Activated CD4-positive, alpha-beta T cell treated with anti-CD3 and anti-CD28 coated beads for 36 hours (primary cell): ENCODE measurements at regions not wholly inside any gene's neighbourhood (a gene's known extent, or its start where the extent isn't known, plus 50 kb on each side); places are given as distances from the start of the nearest gene placed in this dataset.
"Not testable (repeated sequence)": the region's sequence is repeated elsewhere in the genome, so short reads cannot be mapped to it uniquely, and the experiment has no call there.

ENCODE experiments used
- ATAC-seq: fragments of 200-7000 bp; cut with Tn5 transposase; one replicate; pipeline ENCODE4 v1.10.0; 2021; ENCODE audit warnings: mild to moderate bottlenecking, moderate library complexity
- CTCF ChIA-PET: fragments of 350-600 bp; sonication (Branson Sonifier 250); formaldehyde crosslinking; loops from one replicate; lab custom pipeline; 2021; ENCODE audit warnings: antibody characterized with exemption; lab: Charles Lee
- POLR2A ChIA-PET: fragments of 350-600 bp; sonication (Branson Sonifier 250); formaldehyde crosslinking; loops from one replicate; lab custom pipeline; 2021; ENCODE audit warnings: antibody characterized with exemption, inconsistent platforms; lab: Charles Lee
- DNase-seq: peaks from one replicate; pipeline ENCODE4 v3.0.0-alpha.2; 2020
- H3K27ac Mint-ChIP-seq: one replicate; pipeline ENCODE4 v1.8.0; 2021; ENCODE audit warnings: mixed read lengths
- H3K27me3 Mint-ChIP-seq: one replicate; pipeline ENCODE4 v1.8.0; 2021; ENCODE audit warnings: mixed read lengths
- H3K36me3 Mint-ChIP-seq: one replicate; pipeline ENCODE4 v1.8.0; 2021; ENCODE audit warnings: low read depth, mixed read lengths
- H3K4me1 Mint-ChIP-seq: one replicate; pipeline ENCODE4 v1.8.0; 2021; ENCODE audit warnings: mixed read lengths
- H3K4me3 Mint-ChIP-seq: one replicate; pipeline ENCODE4 v1.8.0; 2021; ENCODE audit warnings: mild to moderate bottlenecking, moderate library complexity, mixed read lengths
- H3K9me3 Mint-ChIP-seq: one replicate; pipeline ENCODE4 v1.8.0; 2021; ENCODE audit warnings: low read depth, mixed read lengths
- intact Hi-C, 2 experiments: fragments of 100-400 bp; cut with DNase I in 1 of 2; cut with micrococcal nuclease in 1 of 2; formaldehyde crosslinking; loops; one replicate each; pipeline versions ENCODE4 v1.14.2 to v1.15.1; 2022 to 2024; cut with DNase I, micrococcal nuclease

DNA sequence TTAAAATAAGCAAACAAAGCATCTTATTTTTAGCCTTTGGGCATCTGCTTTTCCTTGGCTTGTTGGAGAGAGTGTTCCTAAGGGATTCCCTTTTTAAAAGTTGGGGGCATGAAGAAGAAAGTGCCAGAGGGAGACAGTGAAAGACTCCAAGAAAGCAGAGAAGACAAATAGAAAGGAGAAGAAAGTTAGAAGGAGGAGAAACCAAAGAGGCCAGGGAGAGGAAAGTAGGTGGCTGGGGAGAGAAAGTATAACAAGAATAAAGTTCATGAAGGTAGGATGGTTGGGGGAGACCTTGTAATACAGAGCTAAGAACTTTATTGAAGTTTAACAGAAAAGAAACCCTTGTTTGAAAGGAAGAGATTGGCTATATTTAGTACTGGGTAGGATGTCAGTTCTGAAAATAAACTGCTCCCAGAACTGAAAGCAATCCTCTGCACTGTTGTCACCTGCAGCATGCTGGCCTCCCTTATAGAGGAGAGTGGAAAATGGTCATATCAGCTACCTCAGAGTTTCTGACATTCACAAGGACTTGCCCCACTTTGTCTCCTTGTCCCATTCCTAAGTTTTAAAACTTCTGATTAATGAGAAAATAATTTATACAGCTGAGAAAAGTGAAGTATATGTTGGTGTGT lies 125.3 kb upstream of the VAMP7 start:
- ChIA-PET CTCF (no interaction called here), POLR2A (no interaction called here)
- H3K4me3 Mint-ChIP-seq: no peak overlapping the region

DNA sequence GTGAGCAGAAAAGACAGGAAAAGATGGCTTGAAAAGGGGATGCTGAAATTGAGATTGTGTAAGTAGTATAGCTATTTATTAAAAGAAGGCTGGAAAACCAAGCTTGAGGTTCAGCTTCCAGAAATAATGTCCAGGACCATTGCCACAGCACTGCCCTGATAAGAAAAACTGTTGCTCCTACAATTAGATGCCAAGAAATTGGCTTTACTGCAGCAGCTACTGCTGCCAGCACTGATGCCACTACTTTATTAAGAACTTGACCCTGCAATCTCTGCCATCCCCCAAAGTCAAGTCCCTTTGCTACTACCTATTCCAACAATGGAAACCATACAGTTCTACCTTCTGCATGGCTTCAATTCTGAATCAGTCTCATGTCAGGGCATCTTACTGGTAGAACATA lies 130.0 kb upstream of the VAMP7 start:
- ATAC-seq (no peak), DNase-seq (no peak)
- Mint-ChIP-seq H3K4me1 (no peaks in the 10 kb centered on the region), H3K4me3 (no peak overlapping the region), H3K27me3 (no peaks in the 10 kb centered on the region), H3K36me3 (no peaks in the 10 kb centered on the region), H3K9me3 (no peaks in the 10 kb centered on the region), H3K27ac (no peak overlapping the region)
- ChIA-PET POLR2A (no interaction called here), CTCF (no interaction called here)
- intact Hi-C loops: no loop called here

More for the DNA sequence above, 125.3 kb upstream of the VAMP7 start:
- DNase-seq (no peak), ATAC-seq (no peak)
- Mint-ChIP-seq H3K27me3 (no peaks in the 10 kb centered on the region), H3K9me3 (peaks cover under 1% of the 10 kb centered on the region), H3K4me1 (no peaks in the 10 kb centered on the region), H3K36me3 (peaks cover under 1% of the 10 kb centered on the region), H3K27ac (no peak overlapping the region)
- intact Hi-C loops: no loop called here

DNA sequence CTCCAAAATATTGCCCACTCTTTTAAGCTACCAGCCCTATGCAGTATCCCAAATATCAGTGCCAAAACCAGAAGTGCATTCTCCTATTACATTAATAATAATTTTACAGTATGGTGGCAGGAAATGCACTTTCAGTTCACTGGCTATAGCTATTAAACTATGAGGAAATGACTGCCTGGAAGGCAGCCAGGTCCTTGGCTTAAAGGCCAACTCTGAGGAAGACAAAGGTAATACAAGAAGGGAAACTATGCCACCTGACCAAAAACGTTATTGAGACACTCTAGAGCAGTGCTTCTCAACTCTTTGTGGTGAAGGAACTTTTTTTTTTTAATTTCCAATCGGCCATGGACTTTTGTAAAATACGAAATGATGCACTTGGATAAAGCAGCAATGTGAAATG lies 133.6 kb upstream of the VAMP7 start:
- Mint-ChIP-seq H3K4me1 (no peaks in the 10 kb centered on the region), H3K9me3 (peaks cover under 1% of the 10 kb centered on the region), H3K36me3 (no peaks in the 10 kb centered on the region), H3K27me3 (no peaks in the 10 kb centered on the region), H3K27ac (no peak overlapping the region), H3K4me3 (no peak overlapping the region)
- no peak for ATAC-seq
- ChIA-PET CTCF (no interaction called here), POLR2A (no interaction called here)
- DNase-seq: no peak
- intact Hi-C loops: no loop called here

DNA sequence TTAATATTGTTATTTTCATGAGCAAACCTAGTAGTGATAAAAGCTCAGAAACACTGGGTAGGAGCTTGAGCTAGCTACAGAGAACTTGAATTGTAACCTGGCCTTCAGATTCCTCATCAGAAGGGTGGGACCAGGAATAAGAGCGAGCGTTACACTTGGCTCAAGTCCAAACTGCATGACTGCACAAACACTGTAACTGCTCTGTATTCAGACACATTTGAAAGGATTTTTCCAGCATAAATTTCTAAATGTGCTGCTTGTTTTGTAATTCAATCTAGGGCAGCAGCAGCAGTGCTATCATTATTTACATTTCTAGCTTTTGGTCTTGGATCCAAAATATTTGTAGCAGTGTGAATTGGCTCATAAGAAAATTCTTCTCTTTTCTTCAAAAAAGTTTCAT lies 133.0 kb upstream of the TMLHE start:
- Mint-ChIP-seq H3K27me3 (no peaks in the 10 kb centered on the region), H3K36me3 (no peaks in the 10 kb centered on the region), H3K27ac (no peak overlapping the region), H3K4me1 (no peaks in the 10 kb centered on the region), H3K9me3 (peaks cover 8% of the 10 kb centered on the region), H3K4me3 (no peak overlapping the region)
- ATAC-seq (no peak), DNase-seq (no peak)
- POLR2A ChIA-PET: no interaction called here
- CTCF ChIA-PET: no interaction called here
- intact Hi-C loops: no loop called here

DNA sequence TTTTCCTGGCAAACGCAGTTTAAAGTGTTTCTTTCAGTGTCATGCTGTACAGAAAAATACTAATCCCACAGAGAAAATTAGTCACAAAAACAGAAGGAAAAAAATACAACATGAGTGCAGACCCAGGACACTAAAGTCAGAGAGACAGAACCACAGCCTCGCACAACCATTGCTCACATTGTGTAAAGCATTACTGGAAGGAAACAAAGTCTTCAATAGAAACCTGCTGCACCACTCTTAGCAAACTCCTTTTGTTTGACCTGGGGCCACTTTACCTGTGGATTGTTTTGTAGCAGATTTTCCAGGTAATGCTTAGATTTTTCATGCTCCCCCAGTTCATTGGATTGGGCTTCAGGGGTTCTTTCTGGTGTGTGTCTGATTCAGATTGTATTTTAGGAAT lies 131.8 kb upstream of the TMLHE start:
- Mint-ChIP-seq H3K4me1 (no peaks in the 10 kb centered on the region), H3K36me3 (peaks cover 1% of the 10 kb centered on the region), H3K27me3 (no peaks in the 10 kb centered on the region), H3K4me3 (no peak overlapping the region), H3K9me3 (peaks cover 12% of the 10 kb centered on the region), H3K27ac (no peak overlapping the region)
- no peak for ATAC-seq
- CTCF ChIA-PET: no interaction called here
- DNase-seq: no peak
- POLR2A ChIA-PET: no interaction called here
- intact Hi-C loops: no loop called here

DNA sequence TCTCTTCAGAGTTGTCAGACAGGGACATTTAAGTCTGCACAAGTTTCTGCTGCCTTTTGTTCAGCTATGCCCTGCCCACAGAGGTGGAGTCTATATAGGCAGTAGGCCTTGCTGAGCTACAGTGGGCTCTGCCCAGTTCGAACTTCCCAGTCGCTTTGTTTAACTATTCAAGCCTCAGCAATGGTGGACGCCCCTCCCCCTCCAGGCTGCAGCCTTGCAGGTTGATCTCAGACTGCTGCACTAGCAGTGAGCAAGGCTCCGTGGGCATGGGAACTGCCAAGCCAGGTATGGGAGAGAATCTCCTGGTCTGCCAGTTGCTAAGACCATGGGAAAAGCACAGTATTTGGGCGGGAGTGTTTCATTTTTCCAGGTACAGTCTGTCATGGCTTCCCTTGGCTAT lies 115.6 kb upstream of the TMLHE start:
- H3K4me1 Mint-ChIP-seq, H3K27me3 Mint-ChIP-seq, intact Hi-C loops, H3K27ac Mint-ChIP-seq, ATAC-seq, H3K4me3 Mint-ChIP-seq, POLR2A ChIA-PET, DNase-seq, H3K36me3 Mint-ChIP-seq, CTCF ChIA-PET, H3K9me3 Mint-ChIP-seq: not testable (repeated sequence)

DNA sequence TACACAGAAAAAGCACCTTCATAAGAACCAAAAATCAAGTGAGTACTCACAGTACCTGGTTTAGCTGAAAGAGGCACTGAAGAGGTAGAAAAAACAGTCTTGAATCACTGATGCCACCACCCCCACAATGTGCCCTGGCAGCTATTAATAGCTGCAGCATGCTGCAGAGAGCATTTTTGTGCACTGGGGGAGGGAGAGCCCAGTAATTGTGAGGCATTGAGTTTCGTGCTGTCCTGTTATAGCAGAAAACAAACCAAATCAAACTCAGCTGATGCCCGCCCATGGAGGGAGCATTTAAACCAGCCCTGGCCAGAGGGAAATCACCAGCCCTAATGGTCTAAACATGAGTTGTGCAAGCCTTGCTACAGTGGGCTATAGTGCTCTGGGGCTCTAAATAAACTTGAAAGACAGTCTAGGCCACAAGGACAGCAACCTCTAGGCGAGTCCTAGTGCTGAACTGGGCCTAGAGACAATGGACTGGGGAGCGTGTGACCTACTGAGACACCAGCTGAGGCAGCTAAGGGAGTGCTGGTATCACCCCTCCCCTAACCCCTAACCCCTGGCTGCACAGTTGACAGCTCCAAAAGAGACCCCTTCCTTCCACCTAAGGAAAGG lies 106.3 kb upstream of the TMLHE start:
- H3K27ac Mint-ChIP-seq: no peak overlapping the region
- no peaks in the 10 kb centered on the region for H3K4me1 Mint-ChIP-seq
- ChIA-PET POLR2A (no interaction called here), CTCF (no interaction called here)
- no peak for ATAC-seq
- intact Hi-C loops: no loop called here
- no peaks in the 10 kb centered on the region for H3K36me3 Mint-ChIP-seq
- no peaks in the 10 kb centered on the region for H3K27me3 Mint-ChIP-seq
- H3K4me3 Mint-ChIP-seq: no peak overlapping the region
- DNase-seq: no peak
- H3K9me3 Mint-ChIP-seq: peaks cover 11% of the 10 kb centered on the region

DNA sequence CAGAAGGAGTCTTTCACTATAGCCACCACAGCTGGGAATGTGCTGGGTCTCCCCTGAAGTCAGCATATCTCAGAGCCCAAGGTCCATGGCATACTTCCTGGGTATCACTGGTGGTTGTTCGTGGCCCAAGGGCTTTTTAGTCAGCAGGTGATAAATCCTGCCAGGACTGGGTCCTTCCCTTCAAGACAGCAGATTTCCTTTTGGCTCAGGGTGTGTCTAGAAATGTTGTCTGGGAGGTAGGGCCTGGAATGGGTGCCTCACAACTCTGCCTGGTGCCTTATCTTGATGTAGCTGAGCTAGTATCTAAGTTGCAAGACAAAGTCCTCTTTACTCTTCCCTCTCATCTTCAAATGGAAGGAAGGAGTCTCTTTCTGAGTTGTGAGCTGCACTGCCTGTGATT lies 102.4 kb upstream of the TMLHE start:
- no peak overlapping the region for H3K4me3 Mint-ChIP-seq
- ATAC-seq (no peak), DNase-seq (no peak)
- no peak overlapping the region for H3K27ac Mint-ChIP-seq
- intact Hi-C loops: no loop called here
- H3K27me3 Mint-ChIP-seq: no peaks in the 10 kb centered on the region
- ChIA-PET CTCF (no interaction called here), POLR2A (no interaction called here)
- peaks cover 15% of the 10 kb centered on the region for H3K9me3 Mint-ChIP-seq
- no peaks in the 10 kb centered on the region for H3K4me1 Mint-ChIP-seq
- H3K36me3 Mint-ChIP-seq: no peaks in the 10 kb centered on the region

DNA sequence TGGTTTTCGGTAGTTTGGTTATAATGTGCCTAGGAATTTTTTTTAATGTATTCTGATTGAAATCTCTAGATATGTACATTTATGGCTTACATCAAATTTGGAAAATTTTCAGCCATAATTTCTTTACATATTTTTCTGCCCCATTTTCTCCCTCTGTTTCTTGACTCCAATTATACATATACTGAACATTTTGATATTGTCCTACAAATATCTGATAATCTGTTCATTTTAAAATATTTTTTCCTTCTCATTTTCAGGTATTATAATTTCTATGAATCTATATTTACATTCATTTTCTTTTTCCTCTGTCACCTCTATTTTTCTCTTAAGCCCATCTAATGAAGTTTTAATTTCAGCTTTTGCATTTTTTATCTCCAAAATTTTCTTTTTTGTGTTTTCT lies 82.7 kb upstream of the TMLHE start:
- no peak overlapping the region for H3K27ac Mint-ChIP-seq
- ATAC-seq (no peak), DNase-seq (no peak)
- no peaks in the 10 kb centered on the region for H3K27me3 Mint-ChIP-seq
- intact Hi-C loops: no loop called here
- H3K4me1 Mint-ChIP-seq: no peaks in the 10 kb centered on the region
- no peak overlapping the region for H3K4me3 Mint-ChIP-seq
- H3K9me3 Mint-ChIP-seq: no peaks in the 10 kb centered on the region
- ChIA-PET CTCF (no interaction called here), POLR2A (no interaction called here)
- no peaks in the 10 kb centered on the region for H3K36me3 Mint-ChIP-seq

DNA sequence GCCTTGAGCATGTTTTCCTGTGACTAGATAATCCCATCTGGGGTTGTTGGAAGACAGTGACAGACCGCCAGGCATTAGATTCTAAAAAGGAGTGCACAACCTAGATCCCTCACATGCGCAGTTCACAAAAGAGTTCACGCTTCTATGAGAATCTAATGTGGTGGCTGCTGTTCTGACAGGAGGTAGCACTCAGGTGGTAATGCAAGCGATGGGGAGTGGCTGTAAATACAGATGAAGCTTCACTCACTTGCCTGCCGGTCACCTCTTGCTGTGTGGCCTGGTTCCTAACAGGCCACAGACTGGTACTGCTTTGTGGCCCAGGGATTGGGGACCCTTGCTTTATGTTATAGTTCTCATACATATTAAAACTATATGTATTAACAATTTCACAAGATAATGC lies 81.9 kb upstream of the TMLHE start:
- no peaks in the 10 kb centered on the region for H3K9me3 Mint-ChIP-seq
- no peak for ATAC-seq
- ChIA-PET POLR2A (no interaction called here), CTCF (no interaction called here)
- H3K36me3 Mint-ChIP-seq: no peaks in the 10 kb centered on the region
- H3K4me1 Mint-ChIP-seq: no peaks in the 10 kb centered on the region
- no peaks in the 10 kb centered on the region for H3K27me3 Mint-ChIP-seq
- intact Hi-C loops: no loop called here
- DNase-seq: no peak
- no peak overlapping the region for H3K27ac Mint-ChIP-seq
- no peak overlapping the region for H3K4me3 Mint-ChIP-seq

DNA sequence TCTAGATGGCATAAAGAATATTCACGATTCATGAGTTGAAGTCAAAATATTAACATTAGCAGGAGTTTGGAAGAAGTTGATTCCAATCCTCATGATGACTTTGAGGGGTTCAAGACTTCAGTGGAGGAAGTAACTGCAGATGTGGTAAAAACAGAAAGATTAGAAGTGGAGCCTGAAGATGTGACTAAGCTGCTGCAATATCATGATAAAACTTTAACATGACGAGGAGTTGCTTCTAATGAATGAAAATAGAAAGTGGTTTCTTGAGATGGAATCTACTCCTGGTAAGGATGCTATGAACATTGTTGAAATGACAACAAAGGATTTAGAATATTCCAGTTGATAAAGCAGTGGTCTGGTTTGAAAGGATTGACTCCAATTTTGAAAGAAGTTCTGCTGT lies 70.1 kb upstream of the TMLHE start:
- DNase-seq (no peak), ATAC-seq (no peak)
- CTCF ChIA-PET: no interaction called here
- Mint-ChIP-seq H3K36me3 (no peaks in the 10 kb centered on the region), H3K27me3 (no peaks in the 10 kb centered on the region), H3K4me1 (peaks cover 4% of the 10 kb centered on the region), H3K9me3 (no peaks in the 10 kb centered on the region), H3K27ac (no peak overlapping the region), H3K4me3 (no peak overlapping the region)
- intact Hi-C loops: no loop called here
- POLR2A ChIA-PET: no interaction called here

DNA sequence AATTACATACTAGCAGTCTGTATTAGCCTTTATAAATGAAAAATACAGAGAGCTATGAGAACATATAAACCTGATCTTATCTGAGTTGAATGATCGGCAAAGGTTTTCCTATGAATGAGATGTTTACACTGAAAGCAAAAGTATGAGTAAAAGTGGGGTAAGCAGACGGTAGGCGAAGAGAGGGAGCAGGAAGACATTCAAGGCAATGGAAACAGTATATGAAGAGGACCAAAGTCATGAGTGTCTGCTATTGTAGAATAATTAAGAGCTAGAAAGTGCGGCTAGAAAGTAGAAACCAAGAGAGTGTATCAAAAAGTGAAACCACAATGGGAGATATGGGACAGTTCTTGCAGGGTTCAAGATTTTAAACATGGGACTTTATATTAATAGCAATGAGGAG lies 67.0 kb upstream of the TMLHE start:
- Mint-ChIP-seq H3K27me3 (no peaks in the 10 kb centered on the region), H3K36me3 (peaks cover 1% of the 10 kb centered on the region), H3K9me3 (no peaks in the 10 kb centered on the region), H3K4me3 (no peak overlapping the region), H3K27ac (no peak overlapping the region), H3K4me1 (peaks cover 4% of the 10 kb centered on the region)
- CTCF ChIA-PET: no interaction called here
- POLR2A ChIA-PET: no interaction called here
- peak; percentile 47 for ATAC-seq
- no peak for DNase-seq
- intact Hi-C loops: no loop called here
